ENCODE measurements at regions not wholly inside any gene's neighbourhood (a gene's known extent, or its start where the extent isn't known, plus 50 kb on each side); places are given as distances from the start of the nearest gene placed in this dataset.

DNA sequence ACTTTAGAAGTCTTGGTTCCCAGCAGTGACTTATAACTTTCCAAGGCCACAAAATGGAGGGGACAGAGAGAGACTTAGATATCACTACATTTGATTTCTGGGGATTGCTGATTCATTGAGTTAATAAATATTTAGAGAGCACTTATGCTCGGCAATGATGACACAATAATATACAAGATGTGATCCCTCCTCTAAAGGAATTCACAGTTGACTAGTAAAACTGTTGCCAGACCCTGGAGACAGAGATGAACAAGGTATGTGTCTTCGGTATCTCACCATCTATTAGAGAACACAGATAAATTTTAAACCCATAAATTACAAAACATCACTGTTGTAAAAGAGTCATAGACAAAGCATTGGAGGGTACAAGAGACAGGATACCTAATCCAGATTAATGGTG, 437.5 kb downstream of the FOXO1 start (continued):
- TF ChIP-seq USF2 (IDR thresholded peaks at IDR 0.05; ENCODE audit: borderline replicate concordance, low read depth, low read length) (no peak), RAD51 (IDR thresholded peaks at IDR 0.05) (no peak)

DNA sequence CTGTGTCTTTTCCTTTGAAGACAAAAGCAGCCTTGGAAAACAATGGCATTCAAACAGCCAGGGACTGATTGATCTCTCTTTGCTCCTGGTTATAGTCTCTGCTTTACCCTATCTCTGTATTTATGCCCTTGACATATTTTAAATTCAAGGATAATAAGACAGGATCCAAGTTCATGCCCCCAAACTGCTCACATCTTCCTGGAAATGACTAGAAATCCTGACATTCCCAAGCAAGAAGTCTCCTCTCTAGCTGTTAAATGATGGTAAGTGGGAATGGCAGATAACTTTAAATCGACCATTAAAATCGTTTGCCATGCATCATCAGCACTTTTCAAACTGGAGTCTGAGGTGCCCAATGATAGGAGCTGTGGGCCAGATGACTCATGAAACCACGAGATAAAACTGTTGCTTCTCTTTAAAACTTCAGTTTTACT, 435.6 kb downstream of the FOXO1 start:
- POLR2A ChIA-PET: no interaction called here
- no peaks in the 10 kb centered on the region for H3K36me3 ChIP-seq (ENCODE audit: control insufficient read depth in 2 of 2, insufficient read depth in 2 of 2, low read length in 1 of 2)
- H2AFZ ChIP-seq (ENCODE audit: control insufficient read depth, low read depth, low read length): no peak overlapping the region
- DNase-seq (ENCODE audit: low read depth, low spot score): no peak
- intact Hi-C loops (cut with micrococcal nuclease; ENCODE audit: unreplicated experiment) (no loop called here), in situ Hi-C loops (cut with MboI) (no loop called here)
- no peaks in the 10 kb centered on the region; the same call in 2 of the 3 replicates for H3K9me3 ChIP-seq (replicated peaks; ENCODE audit: control insufficient read depth, insufficient read depth, low read length)
- no peak overlapping the region for H3K4me3 ChIP-seq
- no peak overlapping the region for H3K4me2 ChIP-seq (ENCODE audit: control insufficient read depth, insufficient read depth)
- no peaks in the 10 kb centered on the region for H3K79me2 ChIP-seq (ENCODE audit: control insufficient read depth, insufficient read depth, low read length)
- CTCF ChIA-PET: no interaction called here
- no peaks in the 10 kb centered on the region for H3K4me1 ChIP-seq (ENCODE audit: control insufficient read depth, insufficient read depth, low read length)
- SMC1A ChIA-PET (ENCODE audit: uncharacterized antibody, unreplicated experiment): no interaction called here
- no TSS peak for BruUV-seq (replicated peaks)
- H3K27ac ChIP-seq (ENCODE audit: control insufficient read depth, insufficient read depth): no peak overlapping the region
- TF ChIP-seq POLR2AphosphoS5 (IDR thresholded peaks at IDR 0.05; ENCODE audit: low read length) (no peak), TCF12 (IDR thresholded peaks at IDR 0.05; ENCODE audit: low read depth, low read length) (no peak), FOXM1 (IDR thresholded peaks at IDR 0.05; ENCODE audit: low read depth, low read length) (no peak), ATF2 (IDR thresholded peaks at IDR 0.05; ENCODE audit: low read length) (no peak), GABPA (IDR thresholded peaks at IDR 0.05; ENCODE audit: low read depth) (no peak), RELA (IDR thresholded peaks at IDR 0.05; ENCODE audit: borderline replicate concordance, partially characterized antibody) (no peak)
- TF ChIP-seq, protein P1, sequence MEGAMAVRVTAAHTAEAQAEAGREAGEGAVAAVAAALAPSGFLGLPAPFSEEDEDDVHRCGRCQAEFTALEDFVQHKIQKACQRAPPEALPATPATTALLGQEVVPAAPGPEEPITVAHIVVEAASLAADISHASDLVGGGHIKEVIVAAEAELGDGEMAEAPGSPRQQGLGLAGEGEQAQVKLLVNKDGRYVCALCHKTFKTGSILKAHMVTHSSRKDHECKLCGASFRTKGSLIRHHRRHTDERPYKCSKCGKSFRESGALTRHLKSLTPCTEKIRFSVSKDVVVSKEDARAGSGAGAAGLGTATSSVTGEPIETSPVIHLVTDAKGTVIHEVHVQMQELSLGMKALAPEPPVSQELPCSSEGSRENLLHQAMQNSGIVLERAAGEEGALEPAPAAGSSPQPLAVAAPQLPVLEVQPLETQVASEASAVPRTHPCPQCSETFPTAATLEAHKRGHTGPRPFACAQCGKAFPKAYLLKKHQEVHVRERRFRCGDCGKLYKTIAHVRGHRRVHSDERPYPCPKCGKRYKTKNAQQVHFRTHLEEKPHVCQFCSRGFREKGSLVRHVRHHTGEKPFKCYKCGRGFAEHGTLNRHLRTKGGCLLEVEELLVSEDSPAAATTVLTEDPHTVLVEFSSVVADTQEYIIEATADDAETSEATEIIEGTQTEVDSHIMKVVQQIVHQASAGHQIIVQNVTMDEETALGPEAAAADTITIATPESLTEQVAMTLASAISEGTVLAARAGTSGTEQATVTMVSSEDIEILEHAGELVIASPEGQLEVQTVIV (IDR thresholded peaks at IDR 0.05; ENCODE audit: borderline replicate concordance, partially characterized antibody): no peak
- WGBS (ENCODE audit: insufficient coverage, insufficient replicate concordance, low lambda C conversion rate, missing lambda C conversion rate): 16% methylated on average over 3 of the region's 3 CpGs
- peaks cover 0 to 3% of the 10 kb centered on the region in 2 experiments; a peak in 3 of 4 replicates for H3K27me3 ChIP-seq (replicated peaks in 1 of 2; ENCODE audit: control insufficient read depth in 2 of 2, insufficient read depth in 2 of 2, low read length in 1 of 2)
- H3K9ac ChIP-seq (ENCODE audit: control insufficient read depth, insufficient read depth, low read length): no peak overlapping the region
- no peak for ATAC-seq
- RAD21 ChIA-PET (ENCODE audit: unreplicated experiment): no interaction called here
- H4K20me1 ChIP-seq (ENCODE audit: control insufficient read depth, insufficient read depth): no peaks in the 10 kb centered on the region
- no peak for FAIRE-seq
